NCI-H524 (cell line): ENCODE measurements at regions not wholly inside any gene's neighbourhood (a gene's known extent, or its start where the extent isn't known, plus 50 kb on each side); places are given as distances from the start of the nearest gene placed in this dataset.

Source experiments
- DNase-seq, 2 experiments: peaks; one replicate each; lab custom pipeline; 2025; lab: John Stamatoyannopoulos, UW

DNA sequence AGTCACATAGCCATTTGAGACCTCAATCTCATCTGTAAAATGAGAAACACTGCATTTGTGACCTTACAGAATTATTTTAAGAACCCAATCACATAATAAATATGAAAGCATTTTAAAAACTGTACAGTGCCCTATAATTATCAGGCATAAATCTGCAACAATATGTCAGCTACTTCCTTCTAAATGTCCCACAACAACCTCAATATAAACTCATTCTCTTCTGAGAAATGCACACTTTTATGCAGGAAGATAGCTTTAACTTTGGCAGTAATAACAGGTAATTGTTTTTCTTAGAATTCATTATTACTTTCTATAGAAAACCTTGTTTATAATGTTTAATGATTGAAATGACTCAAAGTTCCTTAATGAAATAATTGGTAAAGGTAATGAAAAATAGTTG, 400.7 kb upstream of the AGTR1 start:
- DNase-seq, result no peak

DNA sequence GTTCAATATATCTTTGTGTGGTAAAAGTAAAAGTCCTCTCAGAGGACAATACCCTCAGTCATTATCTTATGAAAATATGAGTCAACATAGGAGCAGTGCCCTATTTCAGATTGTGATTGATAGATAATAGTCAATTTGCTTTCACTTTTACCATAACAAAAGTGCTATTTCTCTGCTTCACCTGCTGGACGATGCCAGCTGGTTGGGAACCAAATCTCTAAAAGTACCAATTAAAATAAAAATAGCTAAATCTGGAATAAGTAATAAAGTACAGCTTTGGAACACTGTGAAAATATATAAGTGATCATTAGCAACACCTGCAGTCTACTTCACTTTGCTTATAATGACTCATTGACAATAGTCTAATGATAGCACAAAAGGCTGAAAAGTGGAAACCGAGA, 390.3 kb upstream of the AGTR1 start:
- DNase-seq, result no peak

DNA sequence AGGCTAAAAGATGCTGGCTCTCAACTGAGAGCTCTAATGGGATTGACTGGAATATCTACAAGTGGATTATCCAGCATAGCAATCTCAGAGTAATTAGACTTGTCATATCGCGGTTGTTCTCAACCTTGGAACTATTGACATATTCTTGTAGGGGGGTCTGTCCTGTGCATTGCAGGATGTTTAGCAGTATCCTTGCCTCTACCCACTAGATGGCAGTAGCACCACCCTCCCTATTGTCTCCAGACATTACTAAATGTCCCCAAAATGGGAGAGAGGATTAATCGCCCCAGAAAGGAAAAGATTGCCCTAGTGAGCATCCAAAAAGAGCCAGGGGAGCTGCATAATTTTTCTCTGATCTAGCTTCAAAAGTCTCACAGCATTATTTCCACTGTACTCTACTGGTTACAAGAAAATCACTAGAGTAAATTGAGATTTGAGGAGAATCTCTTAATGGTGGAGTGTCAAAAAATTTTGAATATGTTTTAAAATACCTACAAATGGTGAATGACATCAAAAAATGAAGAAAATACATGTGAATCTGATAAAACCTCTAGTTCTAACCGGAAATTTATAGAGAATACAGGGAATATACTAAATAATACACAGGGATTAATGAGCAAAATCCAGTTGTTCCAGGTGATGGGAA, 388.2 kb upstream of the AGTR1 start:
- DNase-seq, result peak; percentile 8 to 48

DNA sequence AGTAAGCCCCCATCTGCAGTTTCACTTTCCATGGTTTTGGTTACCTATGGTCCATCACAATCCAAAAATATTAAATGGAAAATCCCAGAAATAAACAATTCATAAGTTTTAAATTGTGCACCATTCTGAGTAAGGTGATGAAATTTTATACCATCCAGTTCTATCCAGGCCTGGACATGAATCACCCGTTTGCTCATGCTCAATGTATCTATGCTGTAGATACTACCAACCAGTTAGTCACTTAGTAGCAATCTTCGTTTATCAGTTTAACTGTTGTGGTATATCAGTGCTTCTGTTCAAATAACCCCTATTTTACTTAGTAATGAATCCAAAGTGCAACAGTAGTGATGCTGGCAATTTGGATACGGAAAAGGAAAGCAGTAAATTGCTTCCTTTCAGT, 381.9 kb upstream of the AGTR1 start:
- no peak for DNase-seq

DNA sequence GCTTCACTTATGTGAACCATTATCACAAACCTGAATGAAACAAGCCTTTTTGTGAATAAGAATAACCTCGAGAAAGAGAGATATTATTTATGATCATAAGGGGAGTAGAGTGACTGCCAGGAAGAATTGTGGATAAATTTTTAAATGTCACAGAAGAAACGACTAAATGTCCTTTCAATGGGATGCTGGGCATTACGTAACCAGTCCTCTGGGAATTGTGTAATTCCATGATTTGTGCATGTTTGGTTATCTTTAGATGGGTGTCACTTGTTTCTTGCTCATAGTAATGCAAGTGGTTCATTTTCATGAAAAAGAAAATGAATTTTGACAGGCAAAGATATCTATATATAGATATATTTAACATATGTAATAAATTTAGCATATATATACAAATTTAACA, 379.5 kb upstream of the AGTR1 start:
- DNase-seq, result no peak

DNA sequence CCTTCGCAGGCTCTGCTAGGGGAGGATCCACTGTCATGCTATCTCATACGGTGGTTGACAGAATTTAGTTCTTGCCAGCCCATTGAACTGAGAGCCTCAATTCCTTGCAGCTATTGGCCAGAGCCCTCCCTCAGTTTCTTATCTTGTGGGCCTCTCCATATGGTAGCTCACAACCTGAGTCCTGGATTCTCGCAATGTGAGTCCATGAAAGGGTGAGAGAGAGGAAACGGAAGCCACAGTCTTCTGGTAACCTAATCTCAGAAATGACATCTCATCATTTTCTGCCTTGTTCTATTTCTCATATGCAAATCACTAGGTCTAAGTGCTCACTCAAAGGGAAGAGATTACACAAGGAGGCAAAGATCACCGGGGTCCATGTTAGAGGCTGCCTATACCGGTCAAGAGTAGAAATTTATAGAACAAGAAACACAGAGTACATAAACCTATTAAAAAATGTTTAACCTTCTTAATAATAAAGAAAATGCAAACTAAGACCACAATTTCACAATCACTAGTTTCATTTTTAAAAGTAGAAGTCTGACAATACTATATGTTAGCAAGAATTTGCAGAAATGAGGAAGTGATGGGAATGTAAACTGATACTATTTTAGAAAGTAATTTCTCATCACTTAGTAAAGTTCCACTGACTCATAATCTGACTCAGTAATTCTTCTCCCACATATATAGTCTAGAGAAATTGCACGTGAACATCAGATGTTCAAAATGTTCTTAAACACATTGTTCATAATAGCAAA, 378.4 kb upstream of the AGTR1 start:
- DNase-seq, result no peak

DNA sequence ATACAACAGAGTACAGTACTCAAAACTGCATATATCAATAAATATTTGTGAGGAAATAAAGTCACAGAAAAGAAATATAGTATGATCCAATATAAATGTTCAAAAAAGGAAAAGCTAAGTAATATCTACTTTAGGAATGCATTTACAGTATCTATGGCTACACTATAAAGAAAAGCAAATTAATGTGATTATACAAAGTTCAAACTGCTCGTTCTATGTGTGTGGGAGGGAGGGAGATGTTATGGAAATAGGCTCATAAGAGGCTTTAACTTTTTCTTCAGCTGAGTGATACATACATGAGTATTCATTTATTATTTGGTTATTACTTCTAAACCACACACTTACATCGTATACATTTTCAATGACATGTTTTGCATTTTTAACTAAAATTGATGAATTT, 377.7 kb upstream of the AGTR1 start:
- DNase-seq, result no peak

DNA sequence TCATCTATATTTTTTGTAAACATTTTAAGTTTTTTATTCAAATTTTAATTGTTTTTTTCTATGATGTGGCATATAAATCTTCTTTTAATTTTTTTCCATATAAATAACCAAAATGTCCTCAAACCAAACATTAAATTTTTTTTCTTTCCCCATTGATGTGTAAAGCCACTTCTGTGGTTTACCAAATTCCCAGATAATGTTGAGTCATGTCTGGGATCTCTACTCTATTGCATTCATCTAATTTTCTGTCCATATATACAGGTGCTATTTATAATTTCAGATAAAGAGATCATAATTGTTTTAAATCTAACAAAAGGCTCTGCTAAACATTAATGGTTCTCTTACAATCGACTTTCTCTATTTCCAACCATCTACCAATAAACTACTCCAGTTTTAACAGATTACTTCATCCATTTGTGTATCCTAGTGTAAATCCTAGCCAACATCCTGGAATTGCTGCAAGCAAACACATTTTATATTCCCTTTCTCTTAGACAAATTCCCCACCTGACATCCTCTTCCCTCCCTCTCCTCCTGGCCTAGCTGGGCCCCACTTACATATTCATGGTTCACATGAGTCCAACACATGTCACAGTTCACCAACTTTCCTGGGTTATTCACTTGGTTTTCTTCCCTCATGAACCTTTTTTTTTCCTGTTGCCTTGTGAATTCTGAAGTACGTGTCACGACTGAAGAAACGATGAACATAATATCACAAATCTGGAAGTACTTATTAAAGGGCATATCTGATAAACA, 368.0 kb upstream of the AGTR1 start:
- DNase-seq, result no peak

DNA sequence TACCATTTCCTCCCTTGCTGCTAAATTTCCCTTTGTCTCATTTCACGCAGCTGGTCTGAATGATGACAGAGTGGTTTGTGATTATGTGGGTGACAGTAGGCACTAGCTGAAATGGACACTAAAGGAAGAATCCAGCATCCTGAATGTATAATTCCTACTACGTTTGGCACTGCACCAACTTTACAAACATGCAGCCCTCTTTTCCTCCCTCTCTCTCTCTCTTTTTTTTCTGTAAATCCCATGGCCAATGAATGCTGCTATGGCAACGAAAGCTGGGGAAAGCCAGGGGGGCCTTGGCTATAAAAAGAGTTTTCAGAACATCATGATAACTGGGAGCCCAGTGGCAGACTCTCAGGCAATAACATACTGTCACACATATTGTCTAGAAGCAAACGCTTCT, 367.2 kb upstream of the AGTR1 start:
- no peak for DNase-seq

DNA sequence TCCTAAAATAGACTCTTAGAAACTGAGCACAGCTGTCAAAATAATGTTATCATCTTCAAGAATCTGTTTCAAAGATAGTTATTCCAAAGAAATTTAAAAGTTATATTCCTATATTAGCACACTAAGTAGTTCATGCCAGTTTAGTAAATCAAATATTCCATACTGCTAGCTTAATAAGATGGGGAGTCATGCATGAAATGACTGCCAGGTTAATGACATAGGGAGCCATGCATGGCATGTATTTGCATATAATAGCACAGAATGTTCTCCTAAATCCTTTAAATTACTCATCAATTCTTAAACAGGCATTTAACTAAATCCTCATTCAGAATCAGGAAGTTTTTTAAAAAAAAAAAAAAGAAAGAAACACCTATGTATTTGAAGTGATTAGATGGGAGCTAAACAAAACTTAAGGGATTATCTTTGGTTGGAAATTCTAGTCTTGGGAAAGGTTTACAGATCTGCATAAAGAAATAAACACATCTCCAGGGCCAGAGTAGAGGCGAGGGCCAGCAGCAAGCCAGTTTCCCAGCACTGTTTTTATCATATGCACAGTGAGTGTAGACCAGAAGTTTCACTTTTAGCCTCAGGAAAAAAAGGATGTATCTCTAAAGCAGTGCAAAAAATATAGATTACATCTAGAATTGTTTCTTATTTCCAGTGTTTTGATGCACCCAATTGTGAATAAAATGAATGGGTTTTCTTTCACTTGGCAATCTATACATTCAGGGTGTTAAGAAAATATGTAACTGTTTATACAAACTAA, 366.4 kb upstream of the AGTR1 start:
- no peak for DNase-seq

DNA sequence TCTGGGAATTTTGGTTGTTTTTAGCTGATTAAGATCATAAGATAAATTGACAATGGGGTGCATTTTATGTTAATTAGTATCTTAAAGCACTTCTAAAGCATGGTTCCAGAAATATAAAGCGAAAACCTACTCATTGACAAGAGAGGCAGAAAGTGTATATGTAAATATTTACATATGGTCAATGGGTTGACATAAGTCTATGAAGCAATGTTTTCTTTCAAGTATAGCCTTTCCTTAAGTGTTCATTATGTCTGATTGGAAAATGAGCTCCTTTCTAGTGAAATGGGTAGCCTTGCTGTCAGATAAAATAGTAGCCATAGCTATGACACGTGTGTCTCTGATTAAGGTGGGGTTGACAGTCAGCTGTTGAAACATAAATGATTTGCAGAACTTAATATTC, 365.2 kb upstream of the AGTR1 start:
- DNase-seq, result no peak

DNA sequence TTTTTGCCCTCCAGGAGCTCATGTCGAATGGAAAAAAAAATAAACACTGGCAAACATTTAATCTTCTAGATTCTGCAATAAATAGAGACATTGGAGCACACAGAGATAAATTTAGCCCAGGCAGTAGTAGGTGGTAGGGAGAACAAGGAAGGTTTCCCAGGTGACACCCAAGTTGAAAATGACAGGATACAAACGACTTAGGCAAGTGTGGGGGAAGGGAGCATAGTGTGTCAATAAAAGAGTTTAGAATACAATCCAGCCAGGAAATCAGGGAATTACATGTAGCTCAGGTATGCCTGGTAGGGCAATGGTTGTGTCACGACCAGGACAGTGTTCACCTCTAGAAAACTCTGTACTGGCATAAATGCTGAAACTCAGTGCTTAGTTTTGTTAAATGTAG, 364.6 kb upstream of the AGTR1 start:
- DNase-seq, result no peak

DNA sequence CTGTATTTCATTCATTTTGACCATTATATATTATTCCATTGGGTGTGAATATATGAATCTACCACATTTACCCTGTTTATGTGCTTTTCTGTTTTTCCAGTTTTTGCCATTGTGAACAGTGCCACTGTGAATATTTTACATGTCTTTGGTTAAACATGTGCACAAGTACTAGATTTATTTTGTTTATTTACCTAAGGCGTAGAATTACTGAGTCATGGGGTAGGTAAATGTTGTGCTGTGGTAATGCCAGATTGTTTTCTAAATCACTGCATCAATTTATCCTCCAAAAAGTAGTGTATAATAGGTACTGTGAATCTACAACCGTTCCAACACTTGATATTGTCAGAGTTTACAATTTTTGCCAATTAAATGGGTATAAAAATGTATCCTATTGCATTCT, 362.1 kb upstream of the AGTR1 start:
- no peak for DNase-seq

DNA sequence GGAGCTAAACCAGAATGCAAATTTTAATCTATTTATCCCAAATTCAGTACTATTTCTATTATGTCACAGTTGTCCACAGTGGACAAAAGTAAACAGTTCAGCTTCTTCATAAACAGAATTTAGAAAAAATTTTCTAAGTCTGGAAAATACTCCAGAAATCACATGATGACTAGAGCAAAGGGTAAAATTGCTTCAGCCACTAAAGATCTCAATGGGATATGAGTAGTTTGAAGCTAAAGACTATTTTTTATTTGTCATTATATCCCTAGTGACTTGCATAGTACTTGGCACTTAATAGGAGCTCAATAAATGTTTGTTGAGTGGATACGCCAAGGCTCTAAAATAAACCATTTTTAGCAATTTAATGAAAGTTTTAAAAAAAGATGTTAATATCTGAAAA, 354.3 kb upstream of the AGTR1 start:
- DNase-seq, result no peak

DNA sequence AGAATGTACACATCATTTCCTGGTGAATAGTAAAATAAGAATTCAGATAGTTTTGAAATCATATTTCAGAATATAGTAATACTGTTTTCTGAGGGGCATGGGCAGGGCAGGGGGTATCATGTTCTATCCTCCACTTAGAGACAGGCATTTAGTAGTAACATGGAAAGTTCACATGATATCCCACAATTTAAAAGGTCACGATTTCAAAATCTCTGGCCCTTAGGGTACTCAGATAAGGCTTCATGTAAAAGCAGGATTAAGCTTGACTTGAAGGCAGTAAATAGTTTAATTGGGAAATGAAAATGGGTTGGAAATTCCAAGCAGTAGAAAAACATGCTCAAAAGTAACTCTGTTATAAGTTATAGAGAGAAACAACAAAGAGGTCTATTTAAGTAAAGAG, 353.2 kb upstream of the AGTR1 start:
- DNase-seq, result no peak

DNA sequence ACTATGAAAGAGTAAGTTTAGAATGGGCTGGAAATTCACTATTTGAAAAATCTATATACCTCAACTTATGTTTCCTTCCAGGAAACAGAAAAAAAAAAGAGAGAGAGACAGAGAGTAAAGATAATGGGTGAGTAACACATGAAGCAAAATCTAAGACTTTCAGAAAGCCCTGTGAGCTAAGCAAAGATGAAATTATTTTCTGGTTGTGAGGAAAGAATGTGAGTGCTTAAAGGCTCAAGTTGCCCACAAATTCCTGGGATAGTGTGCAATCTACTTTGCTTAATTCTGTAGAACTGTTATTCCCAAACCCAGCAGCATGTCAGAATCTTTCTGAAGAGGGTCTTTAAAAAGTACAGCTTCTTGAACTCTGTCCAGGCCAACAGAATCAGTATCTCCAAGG, 337.7 kb upstream of the AGTR1 start:
- no peak for DNase-seq

DNA sequence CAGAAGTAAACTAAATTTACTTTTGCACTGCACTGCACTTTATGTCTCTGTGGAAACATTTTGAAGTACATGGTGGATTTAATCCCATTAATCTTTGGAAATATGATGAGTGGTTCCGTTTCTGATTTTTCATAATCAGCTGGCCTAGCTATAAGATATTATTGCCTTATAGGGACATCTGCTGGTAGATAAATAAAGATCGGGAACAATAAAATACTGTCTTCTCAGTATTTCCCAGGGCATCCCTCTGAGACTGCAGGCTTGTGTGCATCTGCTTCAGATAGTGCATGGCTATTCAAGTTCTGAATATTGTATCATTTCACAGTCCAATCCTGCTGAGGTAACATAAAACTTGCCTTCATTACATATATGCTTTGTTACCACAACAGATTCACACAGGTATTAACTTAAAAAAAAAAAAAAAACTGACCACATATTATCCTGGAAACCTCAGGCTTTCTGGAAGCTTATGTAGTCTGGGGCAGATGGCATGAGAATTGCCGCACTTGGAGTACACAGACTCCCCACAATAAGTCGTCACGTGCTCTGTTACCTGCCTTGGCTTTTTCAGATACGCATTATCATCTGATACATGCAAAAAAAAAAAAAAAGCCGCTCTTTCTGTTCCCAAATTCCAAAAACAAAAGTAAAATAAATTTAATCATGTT, 330.8 kb upstream of the AGTR1 start:
- DNase-seq, result peak; percentile 63 to 91

DNA sequence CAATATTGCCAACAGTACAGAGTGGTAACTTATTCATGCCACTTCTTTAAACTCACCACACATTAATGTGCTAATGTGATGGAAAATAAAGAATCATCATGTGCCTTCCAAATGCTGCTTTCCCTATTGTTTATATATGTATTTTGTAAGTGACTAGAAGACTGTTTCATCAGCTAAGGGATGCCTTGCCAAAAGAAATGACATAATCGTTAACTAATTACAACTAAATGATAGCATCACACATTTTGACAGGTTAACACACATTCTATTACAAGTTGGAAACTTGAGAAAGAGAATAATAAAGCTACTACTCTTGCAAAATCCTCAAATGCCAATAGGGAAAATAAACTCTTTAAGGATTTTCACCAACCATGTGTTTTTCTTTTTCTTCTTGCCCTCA, 329.9 kb upstream of the AGTR1 start:
- no peak for DNase-seq

DNA sequence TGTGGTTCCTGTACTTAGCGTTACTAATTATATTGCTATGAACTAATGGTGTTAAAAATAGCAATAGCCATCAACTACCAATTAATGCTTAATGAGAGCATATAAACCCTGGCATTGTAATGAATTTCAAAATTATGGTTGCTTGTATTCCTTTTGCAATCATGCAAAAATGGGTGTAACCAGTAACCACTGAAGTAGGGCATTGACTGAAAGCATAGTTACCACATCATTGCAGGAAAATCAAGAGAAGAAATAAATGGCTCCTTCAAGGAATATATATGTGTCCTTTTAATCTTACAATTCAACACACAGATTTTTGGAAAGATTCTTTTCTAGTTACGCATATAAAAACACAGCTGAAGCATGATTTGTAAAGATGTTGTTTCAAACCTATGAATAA, 328.3 kb upstream of the AGTR1 start:
- DNase-seq, result no peak

DNA sequence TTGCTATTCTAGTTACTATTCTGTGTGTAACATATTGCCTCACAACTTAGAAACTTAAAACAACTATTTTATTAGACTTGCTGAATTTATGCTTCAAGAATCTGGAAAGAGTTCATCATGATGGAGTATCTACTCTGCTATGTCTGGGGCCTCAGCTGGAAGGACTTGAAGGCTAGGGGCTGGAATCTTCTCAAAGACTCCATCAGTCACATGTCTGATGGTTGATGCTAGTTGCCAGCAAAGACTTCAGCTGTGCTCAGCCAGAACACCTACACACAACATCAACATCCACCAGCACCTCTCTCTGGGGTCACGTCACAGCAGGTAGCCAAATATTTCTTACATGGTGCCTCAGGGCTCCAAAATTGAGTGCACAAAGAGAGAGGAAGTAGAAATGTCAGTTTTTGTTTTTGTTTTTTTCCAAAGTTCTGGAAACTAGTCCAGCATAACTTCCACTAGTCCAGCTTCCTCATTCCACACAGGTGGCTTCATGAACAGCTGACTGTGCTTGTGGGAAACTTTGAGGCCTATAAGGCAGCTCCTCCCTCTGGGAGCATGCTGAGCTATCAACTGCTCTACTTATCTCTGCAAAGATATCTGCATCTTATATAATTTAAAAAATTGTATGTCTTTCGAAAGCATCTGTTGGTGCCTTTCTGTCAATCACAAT, 325.4 kb upstream of the AGTR1 start:
- no peak for DNase-seq

DNA sequence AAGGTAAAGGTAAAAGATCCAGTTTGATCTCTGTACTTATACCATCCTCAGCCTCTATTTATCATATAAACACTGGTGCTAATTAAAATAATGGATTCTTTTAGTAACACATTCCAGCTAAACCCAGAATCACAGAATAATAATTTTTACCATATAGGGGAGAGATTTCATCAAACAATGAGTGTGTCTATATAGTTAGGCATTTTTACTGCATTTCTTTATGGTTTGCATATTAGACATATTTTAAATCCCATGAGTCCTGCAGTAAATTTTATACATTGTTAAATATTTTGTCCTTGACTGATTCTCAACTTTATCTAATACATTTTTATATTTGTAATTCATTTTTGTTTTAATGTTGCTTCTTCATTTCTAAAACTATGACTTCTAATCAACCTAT, 323.7 kb upstream of the AGTR1 start:
- no peak for DNase-seq
